GM18861 (cell line): ENCODE measurements at regions not wholly inside any gene's neighbourhood (a gene's known extent, or its start where the extent isn't known, plus 50 kb on each side); places are given as distances from the start of the nearest gene placed in this dataset.
"Not testable (repeated sequence)": the region's sequence is repeated elsewhere in the genome, so short reads cannot be mapped to it uniquely, and the experiment has no call there.

Experiments used
- ATAC-seq: cut with Tn5 transposase; IDR thresholded peaks from one replicate; pipeline ENCODE4 v1.9.1; 2021; ENCODE audit not compliant: unreplicated experiment

DNA sequence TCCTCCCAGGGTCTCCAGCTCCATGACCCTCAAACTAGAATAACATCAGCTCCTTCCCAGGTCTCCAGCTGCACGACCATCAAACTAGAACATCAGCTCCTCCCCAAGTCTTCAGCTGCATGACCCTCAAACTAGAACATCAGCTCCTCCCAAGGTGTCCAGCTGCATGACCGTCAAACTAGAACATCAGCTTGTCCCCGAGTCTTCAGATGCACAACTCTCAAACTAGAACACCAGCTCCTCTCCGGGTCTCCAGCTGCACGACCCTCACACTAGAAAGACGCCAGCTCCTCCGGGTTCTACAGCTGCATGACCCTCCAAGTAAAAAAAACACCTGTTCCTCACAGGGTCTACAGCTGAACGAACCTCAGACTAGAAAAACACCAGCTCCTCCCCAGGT is 312.9 kb upstream of the TFPI start:
- no peak for ATAC-seq

DNA sequence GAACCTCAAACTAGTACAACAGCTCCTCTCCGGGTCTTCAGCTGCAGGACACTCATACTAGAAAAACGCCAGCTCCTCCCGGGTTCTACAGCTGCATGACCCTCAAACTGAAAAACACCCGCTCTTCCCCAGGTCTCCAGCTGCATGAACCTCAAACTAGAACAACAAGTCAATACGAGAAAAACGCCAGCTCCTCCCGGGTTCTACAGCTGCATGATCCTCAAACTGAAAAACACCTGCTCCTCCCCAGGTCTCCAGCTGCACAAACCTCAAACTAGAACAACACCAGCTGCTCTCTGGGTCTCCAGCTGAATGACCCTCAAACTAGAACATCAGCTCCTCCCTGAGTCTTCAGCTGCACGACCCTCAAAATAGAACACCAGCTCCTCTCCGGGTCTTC is 315.0 kb upstream of the TFPI start:
- ATAC-seq, result no peak

DNA sequence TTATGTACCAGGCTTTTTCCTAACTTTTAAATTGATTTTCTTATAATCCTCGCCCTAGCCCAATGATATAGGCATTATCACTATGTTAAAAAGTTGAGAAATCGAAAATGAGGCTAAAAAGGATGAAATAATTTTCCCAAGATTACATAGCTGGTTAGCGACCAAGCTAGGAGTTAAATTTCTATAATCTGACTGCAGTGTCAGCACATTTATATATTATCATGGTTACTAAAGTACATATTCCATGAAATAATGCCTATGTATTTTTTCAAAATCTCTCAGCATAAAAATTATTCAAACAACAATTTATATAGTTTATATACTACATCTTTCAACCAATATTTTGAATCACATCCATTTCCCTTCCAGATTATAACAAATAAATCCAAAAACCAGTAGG is 317.3 kb upstream of the TFPI start:
- ATAC-seq, result no peak

DNA sequence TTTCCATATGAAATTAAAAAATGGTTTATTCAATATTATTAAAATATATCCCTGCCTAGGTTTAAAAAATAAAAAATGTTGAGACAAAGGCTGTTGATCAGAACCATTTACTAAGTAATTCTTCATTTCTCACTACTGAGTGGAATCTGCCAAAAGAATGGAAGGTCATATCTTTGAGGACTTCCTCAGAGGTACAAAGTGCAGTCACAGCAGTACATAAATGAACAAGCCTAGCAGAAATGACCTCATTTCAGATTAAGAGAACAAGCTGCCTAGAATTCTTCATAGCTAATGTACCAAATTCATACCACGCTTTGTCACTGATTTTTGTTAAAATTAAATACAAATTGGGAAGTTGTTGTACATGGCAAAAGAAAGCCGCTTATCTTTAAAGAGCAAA is 318.9 kb upstream of the TFPI start:
- no peak for ATAC-seq

DNA sequence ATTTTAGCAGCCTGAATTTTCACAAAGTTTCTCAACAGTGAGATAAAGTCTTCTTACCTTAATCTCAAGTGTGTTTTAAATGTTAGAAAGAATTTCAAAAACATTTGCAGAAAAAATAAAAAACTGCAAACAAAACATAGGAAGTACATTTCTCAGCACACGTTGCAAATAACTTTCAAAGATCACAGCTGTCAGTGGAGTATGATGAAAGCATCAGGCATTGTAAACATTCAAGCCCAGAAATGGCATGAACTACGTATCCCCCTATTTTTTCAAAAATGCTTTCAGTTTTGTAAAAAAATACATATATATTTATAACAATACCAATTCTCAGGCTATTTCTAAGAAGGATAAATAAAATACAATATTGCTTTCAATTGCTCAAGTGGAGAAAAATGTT is 320.6 kb upstream of the TFPI start:
- no peak for ATAC-seq

DNA sequence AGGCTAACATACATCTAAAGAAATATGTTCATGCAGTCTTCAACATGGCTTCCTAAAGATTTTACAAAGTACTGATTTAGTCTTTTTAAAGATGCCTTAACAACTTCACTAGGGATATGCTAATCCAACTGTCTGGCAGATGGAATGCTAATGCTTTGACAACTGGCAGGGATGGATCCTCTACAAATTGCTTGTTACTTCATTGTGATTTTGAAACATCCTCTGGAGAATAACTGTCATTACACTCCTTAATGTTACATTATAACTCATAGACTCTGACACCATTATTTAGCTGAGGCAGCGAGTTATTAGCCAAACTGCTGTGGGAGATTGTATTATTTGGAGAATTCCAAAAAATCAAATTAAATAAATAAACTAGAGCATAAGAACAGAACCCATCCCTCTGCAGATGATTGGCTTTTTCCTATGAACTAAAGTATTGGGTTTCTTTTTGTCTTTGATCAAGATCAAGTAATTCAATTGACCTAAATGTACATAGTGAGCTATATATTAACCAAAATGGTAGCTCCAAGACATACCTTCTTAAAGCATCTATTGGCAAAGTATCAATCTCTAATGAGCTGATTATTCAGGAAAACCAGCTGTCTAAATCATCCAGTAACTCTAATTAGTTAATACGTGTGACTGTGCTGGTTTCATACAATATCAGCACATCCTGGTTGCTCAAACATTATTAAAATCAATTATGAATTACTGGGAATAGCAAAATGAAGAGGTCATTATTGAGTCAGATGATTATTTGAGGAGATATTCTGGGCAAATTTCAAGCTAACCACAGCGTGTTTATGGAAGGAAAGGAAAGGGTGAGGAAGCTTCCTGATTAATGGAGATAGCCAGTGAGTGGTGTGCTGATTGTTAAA is 321.3 kb upstream of the TFPI start:
- ATAC-seq, result no peak

DNA sequence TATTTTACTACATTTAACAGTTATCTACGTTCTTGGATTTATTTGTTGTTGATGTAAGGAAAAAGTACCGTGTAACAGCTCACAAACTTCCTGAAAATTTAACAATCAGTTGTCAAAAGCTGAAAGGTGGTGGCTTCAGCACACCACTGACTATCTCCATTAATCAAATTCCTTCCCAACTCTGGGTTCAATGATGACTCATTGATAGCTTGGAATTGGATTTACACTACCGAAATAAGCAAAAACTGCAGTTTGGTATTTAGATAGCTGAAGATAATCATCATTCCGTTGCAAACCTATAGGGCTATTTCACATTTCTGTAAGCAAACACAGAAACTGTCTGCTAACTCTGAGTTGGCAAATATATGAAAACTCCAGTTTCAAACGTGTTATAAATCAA is 322.3 kb upstream of the TFPI start:
- no peak for ATAC-seq

DNA sequence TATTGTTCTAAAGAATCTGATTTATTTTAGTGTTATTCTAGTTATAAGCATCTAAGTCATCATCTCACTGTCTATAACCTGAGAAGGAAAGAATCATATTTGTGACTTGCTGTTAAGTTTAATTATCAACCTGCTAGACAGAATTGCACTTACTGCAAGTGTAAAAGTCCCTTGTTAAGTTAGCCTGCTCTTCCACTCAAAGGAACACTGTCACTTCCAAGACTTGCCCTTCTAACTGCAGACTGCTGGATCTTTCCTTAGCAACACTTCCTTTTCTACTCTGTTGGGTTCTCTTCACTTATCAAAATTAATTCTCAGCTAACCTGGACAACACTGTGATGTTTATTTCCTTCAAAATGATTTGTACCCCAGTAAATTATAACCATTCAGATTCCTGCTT is 323.2 kb upstream of the TFPI start:
- no peak for ATAC-seq

DNA sequence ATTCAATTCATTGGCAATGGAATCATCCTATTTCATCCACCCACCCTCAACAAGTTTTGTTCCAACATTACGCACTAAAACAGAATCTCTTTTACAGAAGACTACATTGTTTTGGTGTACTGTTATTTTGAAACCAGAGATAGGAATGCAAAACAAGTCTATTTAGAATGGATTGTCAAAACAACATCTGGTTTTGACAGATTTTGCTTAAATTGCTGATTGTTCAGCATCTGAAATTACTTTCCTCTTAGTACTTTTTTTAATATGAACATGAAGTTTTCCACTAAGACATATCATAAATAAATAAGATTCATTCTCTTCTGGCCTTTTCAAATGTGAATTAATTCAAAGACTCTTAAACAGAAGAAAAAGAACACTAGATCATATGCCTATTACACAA is 323.9 kb upstream of the TFPI start:
- ATAC-seq, result no peak

DNA sequence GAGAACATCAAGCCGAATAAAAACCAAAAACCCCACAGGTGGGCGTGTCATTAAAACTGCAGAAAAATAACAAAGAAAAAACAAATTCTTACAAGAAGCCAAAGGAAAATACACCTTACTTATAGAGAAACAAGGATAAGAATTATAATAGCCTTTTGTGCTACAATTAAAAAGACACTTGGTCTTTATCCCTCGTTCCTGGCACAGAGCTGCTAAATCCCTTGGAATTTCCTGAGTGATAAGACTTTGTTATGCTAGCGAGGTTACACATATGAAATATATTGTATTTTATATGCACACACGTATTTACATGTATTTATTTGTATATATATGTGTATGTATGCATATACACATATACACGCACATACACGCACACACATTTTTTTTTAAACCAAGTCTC is 325.3 kb upstream of the TFPI start:
- ATAC-seq, result no peak

DNA sequence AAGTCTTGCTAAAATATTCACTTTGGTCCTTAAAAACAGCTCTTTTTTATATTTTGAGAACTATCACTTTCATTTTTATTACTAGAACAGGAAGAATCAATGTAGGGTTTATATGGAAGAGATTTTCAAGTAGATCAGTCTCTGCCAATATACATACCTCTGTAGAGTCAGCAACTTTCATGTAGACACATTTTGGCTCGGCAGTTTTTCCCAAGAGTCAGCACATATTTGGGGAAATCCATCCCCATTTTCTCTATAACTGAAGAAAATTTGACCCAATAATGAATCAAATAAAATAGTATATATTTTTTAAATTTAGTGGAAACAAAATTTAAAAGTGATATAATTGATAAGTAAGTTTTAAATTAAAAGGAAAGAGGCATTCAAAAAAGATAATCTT is 329.8 kb upstream of the TFPI start:
- ATAC-seq, result no peak

DNA sequence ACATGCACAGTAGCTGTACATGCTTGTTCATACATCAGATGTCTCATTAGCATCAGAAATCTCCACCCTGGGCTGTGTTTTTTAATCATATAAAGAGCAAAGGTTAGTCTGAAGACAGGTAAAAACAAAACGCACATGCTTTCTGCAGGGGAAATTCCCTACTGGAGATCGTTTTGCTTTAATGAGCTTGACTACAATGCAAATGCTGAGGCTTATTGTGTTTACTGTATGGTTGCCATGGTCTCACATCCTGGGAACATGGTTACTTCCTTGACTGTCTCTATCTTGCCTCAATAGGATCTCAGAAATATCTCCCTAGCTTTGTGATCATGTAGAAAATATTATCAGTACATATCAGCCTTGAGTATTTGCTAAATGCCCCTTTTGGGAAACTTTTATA is 336.5 kb upstream of the TFPI start:
- ATAC-seq, result no peak

DNA sequence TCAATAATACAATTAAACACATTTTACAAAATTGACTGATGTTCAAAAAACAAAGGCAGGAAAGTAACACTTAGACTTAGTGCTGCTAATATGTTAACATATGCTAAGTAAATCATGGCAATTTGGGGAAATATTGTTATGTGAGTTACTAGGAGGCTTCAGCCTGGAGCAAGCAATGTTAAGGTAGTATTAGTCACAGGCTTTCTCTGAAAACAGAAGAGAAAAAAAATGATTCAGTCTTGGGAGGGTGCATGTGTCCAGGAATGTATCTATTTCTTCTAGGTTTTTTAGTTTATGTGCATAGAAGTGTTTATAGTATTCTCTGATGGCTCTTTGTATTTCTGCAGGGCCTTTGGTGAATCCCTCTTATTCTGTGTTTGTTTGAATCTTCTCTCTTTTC is 345.8 kb upstream of the TFPI start:
- ATAC-seq, result no peak

DNA sequence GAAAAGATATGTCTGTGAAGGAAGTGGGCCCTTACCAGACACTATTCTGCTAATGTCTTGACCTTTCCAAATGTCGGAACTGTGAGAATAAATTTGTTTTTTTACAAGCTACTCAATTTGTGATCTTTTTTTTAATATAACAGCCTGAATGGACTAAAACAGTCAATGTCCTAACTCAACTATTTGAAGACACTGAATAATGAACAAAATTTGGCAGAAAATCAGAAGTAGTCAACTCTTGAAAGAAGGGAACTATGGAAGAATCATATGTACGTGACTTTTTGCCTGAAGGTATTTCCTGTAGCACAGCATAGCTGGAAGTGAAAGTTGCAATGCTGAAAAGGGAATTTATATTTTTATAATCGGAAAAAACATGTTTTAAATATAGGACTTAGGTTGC is 351.8 kb upstream of the TFPI start:
- no peak for ATAC-seq

DNA sequence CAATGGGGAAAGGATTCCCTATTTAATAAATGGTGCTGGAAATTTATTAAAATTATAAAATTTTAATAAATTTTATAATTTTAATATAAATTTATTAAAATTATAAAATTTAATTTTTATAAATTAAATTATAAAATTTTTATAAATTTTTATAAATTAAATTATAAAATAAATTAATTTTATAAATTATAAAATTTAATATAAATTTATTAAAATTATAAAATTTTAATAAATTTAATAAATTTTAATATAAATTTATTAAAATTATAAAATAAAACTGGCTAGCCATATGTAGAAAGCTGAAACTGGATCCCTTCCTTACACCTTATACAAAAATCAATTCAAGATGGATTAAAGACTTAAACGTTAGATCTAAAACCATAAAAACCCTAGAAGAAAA is 356.7 kb upstream of the TFPI start:
- ATAC-seq, result not testable (repeated sequence)

DNA sequence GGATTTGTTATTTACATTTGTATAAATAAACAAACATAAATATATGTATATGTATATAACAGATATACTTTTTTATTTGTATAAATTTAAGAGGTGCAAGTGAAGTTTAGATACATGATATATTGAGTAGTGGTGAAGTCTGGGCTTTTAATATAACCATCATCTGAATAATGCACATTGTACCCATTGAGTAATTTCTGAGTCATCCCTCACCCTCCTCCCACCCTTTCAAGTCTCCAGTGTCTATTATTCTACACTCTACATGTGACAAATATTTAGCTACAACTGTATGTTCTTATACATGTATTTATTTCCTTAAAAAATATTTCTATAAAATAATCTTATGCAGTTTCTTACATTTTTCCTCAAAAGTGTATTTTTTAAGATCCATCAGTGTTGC is 358.7 kb upstream of the TFPI start:
- no peak for ATAC-seq

DNA sequence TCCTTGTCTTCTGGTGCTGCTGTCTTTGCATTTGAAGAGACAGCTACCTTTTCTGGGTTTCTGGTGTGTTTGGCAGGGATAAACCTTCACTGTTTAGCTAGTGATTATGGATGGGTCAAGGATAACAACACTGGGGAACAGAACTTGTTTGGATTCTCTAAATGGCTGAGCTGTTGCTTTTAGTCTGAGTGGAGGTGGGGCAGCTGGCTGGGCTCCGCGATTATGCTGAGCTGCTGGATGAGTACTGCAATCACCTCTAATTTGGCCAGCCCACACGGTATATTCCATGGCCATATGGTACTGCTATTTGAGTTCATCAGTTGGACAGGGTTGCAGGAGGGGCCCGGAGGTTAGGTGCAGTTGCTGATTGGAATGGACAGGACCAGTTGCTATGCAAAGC is 361.6 kb upstream of the TFPI start:
- no peak for ATAC-seq

DNA sequence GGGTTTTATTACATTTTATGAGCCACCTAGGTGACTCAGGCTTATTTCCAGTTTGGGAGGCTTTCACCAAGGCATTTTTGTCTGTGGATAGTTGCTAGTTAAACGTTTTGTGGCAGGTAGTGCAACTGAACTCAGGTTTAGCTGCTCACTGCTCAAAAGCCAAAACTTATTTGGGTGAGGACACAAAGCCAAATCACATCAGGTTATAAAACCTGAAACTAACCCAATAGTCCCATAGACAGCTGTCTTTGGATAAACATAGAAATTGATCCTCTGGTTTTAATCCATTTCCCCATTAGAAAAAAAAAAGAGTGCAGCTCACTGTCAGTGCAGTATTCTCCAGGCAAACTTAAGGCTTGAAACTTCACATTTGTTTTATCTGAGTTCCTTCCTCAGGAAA is 362.6 kb upstream of the TFPI start:
- ATAC-seq, result no peak

DNA sequence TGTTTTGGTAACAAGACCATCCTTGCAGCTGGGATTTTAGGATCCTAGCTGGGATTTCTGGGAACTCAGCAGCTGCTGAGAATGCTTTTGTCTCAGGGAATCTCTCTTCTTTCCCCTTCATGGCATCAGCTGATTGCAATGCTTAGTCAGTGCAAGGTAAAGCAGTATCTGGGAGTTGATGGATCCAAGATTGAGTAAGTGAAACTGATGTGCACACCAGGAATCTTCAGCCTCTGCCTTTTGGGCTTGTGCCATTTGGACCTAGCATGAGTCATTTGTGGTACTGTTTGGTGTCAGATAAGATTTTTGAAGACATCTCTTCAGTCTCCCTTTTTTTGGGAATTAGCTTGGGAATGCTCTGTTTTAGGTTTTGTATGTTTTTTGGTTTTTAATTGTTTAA is 363.3 kb upstream of the TFPI start:
- no peak for ATAC-seq

DNA sequence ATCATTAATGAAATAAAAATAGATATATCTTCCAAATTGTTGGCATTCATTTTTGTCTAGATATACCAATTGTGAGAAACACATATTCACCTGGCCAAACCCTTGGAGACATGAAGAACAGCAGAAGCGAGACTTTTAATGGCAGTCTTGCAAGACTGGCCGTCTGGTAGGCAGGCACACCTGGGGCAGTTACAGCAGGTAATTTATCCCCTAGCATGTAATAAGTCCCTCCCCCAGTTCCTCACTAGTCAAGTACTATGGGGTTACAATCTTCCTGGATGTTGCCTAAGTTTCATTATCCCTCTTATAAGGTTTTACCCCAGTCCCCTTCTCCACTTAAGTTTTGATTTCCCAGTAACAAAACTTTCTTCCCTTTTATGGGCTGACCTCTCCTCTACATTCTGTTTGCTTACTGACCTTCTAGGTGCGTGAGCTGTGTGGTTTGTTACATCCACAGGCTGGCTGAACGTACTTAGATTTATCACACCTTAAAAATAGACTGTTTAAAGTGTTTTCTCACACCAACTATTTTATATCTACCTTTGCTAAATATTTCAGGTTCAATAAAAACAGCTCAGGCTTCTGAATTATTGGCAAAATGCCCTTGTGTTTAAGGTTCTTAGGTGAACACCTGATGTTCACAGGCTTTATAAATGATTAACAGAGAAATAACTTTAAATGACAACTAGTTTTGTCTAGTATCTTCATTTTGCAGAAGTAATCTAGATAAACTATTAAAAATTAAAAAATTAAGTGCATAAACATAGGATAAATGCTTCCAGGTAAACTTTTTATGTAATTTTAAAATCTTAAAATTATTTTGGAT is 365.0 kb upstream of the TFPI start:
- ATAC-seq, result no peak

DNA sequence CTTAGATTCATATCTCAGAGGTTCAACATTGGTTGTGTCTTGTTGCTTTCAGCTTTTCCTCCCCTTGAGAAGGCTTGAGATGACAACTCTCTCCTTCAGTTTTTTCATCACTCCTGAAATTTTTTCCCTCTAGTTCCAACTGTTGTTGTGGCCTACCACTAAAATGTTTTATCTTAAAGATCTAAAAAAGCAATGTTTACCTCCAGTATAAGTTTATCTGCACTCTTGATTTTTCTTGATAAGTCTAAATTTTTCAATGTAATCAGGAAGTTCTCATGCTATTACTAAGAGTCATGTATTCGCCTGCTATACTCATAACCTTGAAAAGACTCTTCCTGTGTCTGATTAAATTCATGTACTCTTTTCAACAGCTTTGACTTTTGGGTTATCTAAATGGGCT is 366.3 kb upstream of the TFPI start:
- no peak for ATAC-seq

DNA sequence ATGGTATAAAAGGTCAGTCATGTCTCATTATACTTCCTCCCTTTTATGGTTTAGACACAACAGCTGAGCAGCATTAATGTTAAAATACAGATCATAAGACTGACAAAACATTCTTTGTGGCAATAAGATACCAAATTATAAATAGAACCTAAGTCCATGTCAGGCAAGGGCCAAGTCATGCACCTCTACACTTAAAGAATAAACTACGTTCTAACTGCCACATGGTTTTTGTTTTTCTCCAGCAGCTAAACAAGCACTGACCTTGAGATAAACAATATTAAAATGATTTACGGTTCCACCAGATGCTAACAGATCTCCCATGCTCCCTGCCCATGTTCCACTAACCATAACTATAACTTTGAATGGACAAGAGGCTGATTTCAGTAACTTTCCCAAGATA is 368.6 kb upstream of the TFPI start:
- ATAC-seq, result no peak
